GM23338 (cell line): ENCODE measurements at regions not wholly inside any gene's neighbourhood (a gene's known extent, or its start where the extent isn't known, plus 50 kb on each side); places are given as distances from the start of the nearest gene placed in this dataset.

Experiments
- ATAC-seq: fragments of 200-7000 bp; cut with Tn5 transposase; 3 replicates; pipeline ENCODE4 v1.9.1; 2020
- DNase-seq: peaks from one replicate; pipeline ENCODE4 v3.0.0-alpha.2; 2015; ENCODE audit warnings: low spot score
- H2AFZ ChIP-seq: fragments of 200-600 bp; sonication (generic); 2 replicates; pipeline ENCODE4 v1.8.0; 2016; ENCODE audit warnings: antibody characterized with exemption, mild to moderate bottlenecking, moderate library complexity
- H3F3A ChIP-seq: fragments of 200-600 bp; sonication (generic); replicated peaks from 2 replicates; pipeline ENCODE4 v1.8.0; 2017; ENCODE audit warnings: antibody characterized with exemption, mixed run types, low read depth
- H3K27ac ChIP-seq: fragments of 200-600 bp; sonication (generic); 2 replicates; pipeline ENCODE4 v1.6.1; 2016; ENCODE audit warnings: low read depth
- H3K27me3 ChIP-seq: fragments of 200-600 bp; sonication (generic); 2 replicates; pipeline ENCODE4 v1.8.0; 2016; ENCODE audit warnings: mild to moderate bottlenecking, mixed run types, moderate library complexity; ENCODE audit not compliant: insufficient read depth
- H3K36me3 ChIP-seq: fragments of 200-600 bp; sonication (generic); 2 replicates; pipeline ENCODE4 v1.8.0; 2016; ENCODE audit warnings: mild to moderate bottlenecking; ENCODE audit not compliant: insufficient read depth
- H3K4me1 ChIP-seq: fragments of 200-600 bp; sonication (generic); 2 replicates; pipeline ENCODE4 v1.8.0; 2016; ENCODE audit warnings: mild to moderate bottlenecking, moderate library complexity; ENCODE audit not compliant: insufficient read depth
- H3K4me2 ChIP-seq: fragments of 200-600 bp; sonication (generic); 2 replicates; pipeline ENCODE4 v1.7.1; 2017; ENCODE audit warnings: mixed run types
- H3K4me3 ChIP-seq: fragments of 200-600 bp; sonication (generic); 2 replicates; pipeline ENCODE4 v1.6.1; 2016; ENCODE audit warnings: mixed run types
- H3K79me2 ChIP-seq: fragments of 200-600 bp; sonication (generic); replicated peaks from 2 replicates; pipeline ENCODE4 v1.8.0; 2017; ENCODE audit warnings: mild to moderate bottlenecking; ENCODE audit not compliant: insufficient read depth
- H3K9me2 ChIP-seq: fragments of 200-600 bp; sonication (generic); 2 replicates; pipeline ENCODE4 v1.8.0; 2017; ENCODE audit not compliant: insufficient read depth
- H4K20me1 ChIP-seq: fragments of 200-600 bp; sonication (generic); replicated peaks from 2 replicates; pipeline ENCODE4 v1.8.0; 2017; ENCODE audit warnings: mild to moderate bottlenecking; ENCODE audit not compliant: insufficient read depth
- H3K27ac Mint-ChIP-seq: 2 replicates; pipeline ENCODE4 v1.8.0; 2020; ENCODE audit warnings: inconsistent platforms, mild to moderate bottlenecking, moderate library complexity, mixed read lengths
- H3K27me3 Mint-ChIP-seq: 3 replicates; pipeline ENCODE4 v1.8.0; 2022; ENCODE audit warnings: low read depth, mild to moderate bottlenecking, moderate library complexity, mixed read lengths, inconsistent platforms; ENCODE audit not compliant: insufficient read depth, poor library complexity
- H3K36me3 Mint-ChIP-seq: 3 replicates; pipeline ENCODE4 v1.8.0; 2021; ENCODE audit warnings: low read depth, mild to moderate bottlenecking, inconsistent platforms, moderate library complexity, mixed read lengths
- H3K4me1 Mint-ChIP-seq: 3 replicates; pipeline ENCODE4 v1.8.0; 2020; ENCODE audit warnings: mild to moderate bottlenecking, inconsistent platforms, mixed read lengths
- H3K4me3 Mint-ChIP-seq: 3 replicates; pipeline ENCODE4 v1.8.0; 2021; ENCODE audit warnings: moderate library complexity, mild to moderate bottlenecking, inconsistent platforms, mixed read lengths
- H3K9me3 Mint-ChIP-seq: 3 replicates; pipeline ENCODE4 v1.8.0; 2020; ENCODE audit warnings: moderate library complexity, mild to moderate bottlenecking, inconsistent platforms, mixed read lengths
- CREB1 ChIP-seq: fragments of 250-450 bp; sonication (Bioruptor Pico); IDR thresholded peaks from 2 replicates; pipeline ENCODE4 v1.5.0; 2020; ENCODE audit warnings: low read depth, mild to moderate bottlenecking, moderate library complexity
- EZH2 ChIP-seq: fragments of 200-600 bp; sonication (generic); IDR thresholded peaks from one replicate; pipeline ENCODE4 v1.8.0; 2017; ENCODE audit warnings: antibody characterized with exemption, mild to moderate bottlenecking, low read depth; ENCODE audit not compliant: unreplicated experiment
- EZH2phosphoT487 ChIP-seq: fragments of 200-600 bp; sonication (generic); IDR thresholded peaks from one replicate; pipeline ENCODE4 v1.8.1; 2018; ENCODE audit warnings: antibody characterized with exemption; ENCODE audit not compliant: unreplicated experiment
- JUNB ChIP-seq: IDR thresholded peaks from one replicate; pipeline ENCODE4 v1.6.1; 2016; ENCODE audit warnings: antibody characterized with exemption; ENCODE audit not compliant: unreplicated experiment
- NANOG ChIP-seq: IDR thresholded peaks from 2 replicates; pipeline ENCODE4 v1.6.1; 2016; ENCODE audit warnings: antibody characterized with exemption, borderline replicate concordance
- POLR2AphosphoS5 ChIP-seq: IDR thresholded peaks from 2 replicates; pipeline ENCODE4 v1.6.1; 2016; ENCODE audit warnings: antibody characterized with exemption, low read depth
- STAT1 ChIP-seq: IDR thresholded peaks from one replicate; pipeline ENCODE4 v1.6.1; 2016; ENCODE audit warnings: antibody characterized with exemption; ENCODE audit not compliant: unreplicated experiment
- ZNF114 ChIP-seq: fragments of 250-450 bp; sonication (Bioruptor Pico); IDR thresholded peaks from 2 replicates; pipeline ENCODE4 v1.5.0; 2020; ENCODE audit warnings: mild to moderate bottlenecking, moderate library complexity
- ZNF331 ChIP-seq: fragments of 250-450 bp; sonication (Bioruptor Pico); IDR thresholded peaks from 2 replicates; pipeline ENCODE4 v1.5.0; 2020; ENCODE audit warnings: low read depth, mild to moderate bottlenecking, moderate library complexity
- TF ChIP-seq, protein P1 (sequence below): IDR thresholded peaks from one replicate; pipeline ENCODE4 v1.6.1; 2018; ENCODE audit warnings: antibody characterized with exemption; ENCODE audit not compliant: unreplicated experiment
- TF ChIP-seq, protein P2 (sequence below): fragments of 250-450 bp; sonication (Bioruptor Pico); IDR thresholded peaks from 2 replicates; pipeline ENCODE4 v1.5.0; 2020; ENCODE audit warnings: mild to moderate bottlenecking, moderate library complexity
- TF ChIP-seq, protein P3 (sequence below), 2 experiments: fragments of 200-600 bp in 1 of 2; sonication (generic) in 1 of 2; conservative IDR thresholded peaks; 2 replicates each; pipeline versions ENCODE4 v1.5.1 to v1.6.1; 2016 to 2017; ENCODE audit warnings: antibody characterized with exemption in 2 of 2, low read depth in 2 of 2, mild to moderate bottlenecking in 2 of 2, moderate library complexity in 1 of 2
- TF ChIP-seq, protein P4 (sequence below): IDR thresholded peaks from 2 replicates; pipeline ENCODE4 v1.6.1; 2016; ENCODE audit warnings: antibody characterized with exemption

DNA sequence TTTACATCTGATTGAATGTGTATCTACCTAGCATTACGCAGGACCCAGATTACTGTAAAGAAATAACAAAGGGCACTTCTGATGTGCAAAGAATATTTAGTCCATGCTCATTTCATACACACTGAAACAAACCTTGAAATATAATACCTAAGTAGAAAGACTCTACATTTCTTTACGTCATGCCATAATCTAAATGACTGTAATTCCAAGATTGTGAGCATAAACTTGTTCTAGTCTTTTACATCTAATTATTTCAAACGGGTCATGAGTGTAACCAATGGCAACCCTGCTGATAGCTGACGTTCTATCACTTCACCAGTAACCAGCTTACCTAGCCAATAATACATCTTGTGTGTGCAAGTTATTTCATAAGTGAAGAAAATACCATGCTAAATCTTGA is 433.8 kb downstream of the PRKD1 start:
- Histone ChIP-seq H2AFZ (no peak overlapping the region), H3F3A (no peaks in the 10 kb centered on the region), H4K20me1 (no peaks in the 10 kb centered on the region), H3K9me2 (no peaks in the 10 kb centered on the region), H3K27ac (no peak overlapping the region), H3K36me3 (no peaks in the 10 kb centered on the region), H3K4me2 (no peak overlapping the region), H3K79me2 (no peaks in the 10 kb centered on the region), H3K4me3 (no peak overlapping the region), H3K27me3 (no peaks in the 10 kb centered on the region), H3K4me1 (no peaks in the 10 kb centered on the region)
- no peaks in the 10 kb centered on the region for H3K9me3 Mint-ChIP-seq
- TF ChIP-seq, protein P1, sequence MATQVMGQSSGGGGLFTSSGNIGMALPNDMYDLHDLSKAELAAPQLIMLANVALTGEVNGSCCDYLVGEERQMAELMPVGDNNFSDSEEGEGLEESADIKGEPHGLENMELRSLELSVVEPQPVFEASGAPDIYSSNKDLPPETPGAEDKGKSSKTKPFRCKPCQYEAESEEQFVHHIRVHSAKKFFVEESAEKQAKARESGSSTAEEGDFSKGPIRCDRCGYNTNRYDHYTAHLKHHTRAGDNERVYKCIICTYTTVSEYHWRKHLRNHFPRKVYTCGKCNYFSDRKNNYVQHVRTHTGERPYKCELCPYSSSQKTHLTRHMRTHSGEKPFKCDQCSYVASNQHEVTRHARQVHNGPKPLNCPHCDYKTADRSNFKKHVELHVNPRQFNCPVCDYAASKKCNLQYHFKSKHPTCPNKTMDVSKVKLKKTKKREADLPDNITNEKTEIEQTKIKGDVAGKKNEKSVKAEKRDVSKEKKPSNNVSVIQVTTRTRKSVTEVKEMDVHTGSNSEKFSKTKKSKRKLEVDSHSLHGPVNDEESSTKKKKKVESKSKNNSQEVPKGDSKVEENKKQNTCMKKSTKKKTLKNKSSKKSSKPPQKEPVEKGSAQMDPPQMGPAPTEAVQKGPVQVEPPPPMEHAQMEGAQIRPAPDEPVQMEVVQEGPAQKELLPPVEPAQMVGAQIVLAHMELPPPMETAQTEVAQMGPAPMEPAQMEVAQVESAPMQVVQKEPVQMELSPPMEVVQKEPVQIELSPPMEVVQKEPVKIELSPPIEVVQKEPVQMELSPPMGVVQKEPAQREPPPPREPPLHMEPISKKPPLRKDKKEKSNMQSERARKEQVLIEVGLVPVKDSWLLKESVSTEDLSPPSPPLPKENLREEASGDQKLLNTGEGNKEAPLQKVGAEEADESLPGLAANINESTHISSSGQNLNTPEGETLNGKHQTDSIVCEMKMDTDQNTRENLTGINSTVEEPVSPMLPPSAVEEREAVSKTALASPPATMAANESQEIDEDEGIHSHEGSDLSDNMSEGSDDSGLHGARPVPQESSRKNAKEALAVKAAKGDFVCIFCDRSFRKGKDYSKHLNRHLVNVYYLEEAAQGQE, result no peak
- no peak for TF ChIP-seq EZH2phosphoT487
- TF ChIP-seq CREB1 (CRISPR knock-in tag), result no peak
- no peak for TF ChIP-seq ZNF114
- TF ChIP-seq, protein P2, sequence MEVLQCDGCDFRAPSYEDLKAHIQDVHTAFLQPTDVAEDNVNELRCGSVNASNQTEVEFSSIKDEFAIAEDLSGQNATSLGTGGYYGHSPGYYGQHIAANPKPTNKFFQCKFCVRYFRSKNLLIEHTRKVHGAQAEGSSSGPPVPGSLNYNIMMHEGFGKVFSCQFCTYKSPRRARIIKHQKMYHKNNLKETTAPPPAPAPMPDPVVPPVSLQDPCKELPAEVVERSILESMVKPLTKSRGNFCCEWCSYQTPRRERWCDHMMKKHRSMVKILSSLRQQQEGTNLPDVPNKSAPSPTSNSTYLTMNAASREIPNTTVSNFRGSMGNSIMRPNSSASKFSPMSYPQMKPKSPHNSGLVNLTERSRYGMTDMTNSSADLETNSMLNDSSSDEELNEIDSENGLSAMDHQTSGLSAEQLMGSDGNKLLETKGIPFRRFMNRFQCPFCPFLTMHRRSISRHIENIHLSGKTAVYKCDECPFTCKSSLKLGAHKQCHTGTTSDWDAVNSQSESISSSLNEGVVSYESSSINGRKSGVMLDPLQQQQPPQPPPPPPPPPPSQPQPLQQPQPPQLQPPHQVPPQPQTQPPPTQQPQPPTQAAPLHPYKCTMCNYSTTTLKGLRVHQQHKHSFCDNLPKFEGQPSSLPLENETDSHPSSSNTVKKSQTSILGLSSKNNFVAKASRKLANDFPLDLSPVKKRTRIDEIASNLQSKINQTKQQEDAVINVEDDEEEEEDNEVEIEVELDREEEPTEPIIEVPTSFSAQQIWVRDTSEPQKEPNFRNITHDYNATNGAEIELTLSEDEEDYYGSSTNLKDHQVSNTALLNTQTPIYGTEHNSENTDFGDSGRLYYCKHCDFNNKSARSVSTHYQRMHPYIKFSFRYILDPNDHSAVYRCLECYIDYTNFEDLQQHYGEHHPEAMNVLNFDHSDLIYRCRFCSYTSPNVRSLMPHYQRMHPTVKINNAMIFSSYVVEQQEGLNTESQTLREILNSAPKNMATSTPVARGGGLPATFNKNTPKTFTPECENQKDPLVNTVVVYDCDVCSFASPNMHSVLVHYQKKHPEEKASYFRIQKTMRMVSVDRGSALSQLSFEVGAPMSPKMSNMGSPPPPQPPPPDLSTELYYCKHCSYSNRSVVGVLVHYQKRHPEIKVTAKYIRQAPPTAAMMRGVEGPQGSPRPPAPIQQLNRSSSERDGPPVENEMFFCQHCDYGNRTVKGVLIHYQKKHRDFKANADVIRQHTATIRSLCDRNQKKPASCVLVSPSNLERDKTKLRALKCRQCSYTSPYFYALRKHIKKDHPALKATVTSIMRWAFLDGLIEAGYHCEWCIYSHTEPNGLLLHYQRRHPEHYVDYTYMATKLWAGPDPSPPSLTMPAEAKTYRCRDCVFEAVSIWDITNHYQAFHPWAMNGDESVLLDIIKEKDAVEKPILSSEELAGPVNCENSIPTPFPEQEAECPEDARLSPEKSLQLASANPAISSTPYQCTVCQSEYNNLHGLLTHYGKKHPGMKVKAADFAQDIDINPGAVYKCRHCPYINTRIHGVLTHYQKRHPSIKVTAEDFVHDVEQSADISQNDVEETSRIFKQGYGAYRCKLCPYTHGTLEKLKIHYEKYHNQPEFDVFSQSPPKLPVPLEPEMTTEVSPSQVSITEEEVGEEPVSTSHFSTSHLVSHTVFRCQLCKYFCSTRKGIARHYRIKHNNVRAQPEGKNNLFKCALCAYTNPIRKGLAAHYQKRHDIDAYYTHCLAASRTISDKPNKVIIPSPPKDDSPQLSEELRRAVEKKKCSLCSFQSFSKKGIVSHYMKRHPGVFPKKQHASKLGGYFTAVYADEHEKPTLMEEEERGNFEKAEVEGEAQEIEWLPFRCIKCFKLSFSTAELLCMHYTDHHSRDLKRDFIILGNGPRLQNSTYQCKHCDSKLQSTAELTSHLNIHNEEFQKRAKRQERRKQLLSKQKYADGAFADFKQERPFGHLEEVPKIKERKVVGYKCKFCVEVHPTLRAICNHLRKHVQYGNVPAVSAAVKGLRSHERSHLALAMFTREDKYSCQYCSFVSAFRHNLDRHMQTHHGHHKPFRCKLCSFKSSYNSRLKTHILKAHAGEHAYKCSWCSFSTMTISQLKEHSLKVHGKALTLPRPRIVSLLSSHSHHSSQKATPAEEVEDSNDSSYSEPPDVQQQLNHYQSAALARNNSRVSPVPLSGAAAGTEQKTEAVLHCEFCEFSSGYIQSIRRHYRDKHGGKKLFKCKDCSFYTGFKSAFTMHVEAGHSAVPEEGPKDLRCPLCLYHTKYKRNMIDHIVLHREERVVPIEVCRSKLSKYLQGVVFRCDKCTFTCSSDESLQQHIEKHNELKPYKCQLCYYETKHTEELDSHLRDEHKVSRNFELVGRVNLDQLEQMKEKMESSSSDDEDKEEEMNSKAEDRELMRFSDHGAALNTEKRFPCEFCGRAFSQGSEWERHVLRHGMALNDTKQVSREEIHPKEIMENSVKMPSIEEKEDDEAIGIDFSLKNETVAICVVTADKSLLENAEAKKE (CRISPR knock-in tag), result no peak
- TF ChIP-seq, protein P3, sequence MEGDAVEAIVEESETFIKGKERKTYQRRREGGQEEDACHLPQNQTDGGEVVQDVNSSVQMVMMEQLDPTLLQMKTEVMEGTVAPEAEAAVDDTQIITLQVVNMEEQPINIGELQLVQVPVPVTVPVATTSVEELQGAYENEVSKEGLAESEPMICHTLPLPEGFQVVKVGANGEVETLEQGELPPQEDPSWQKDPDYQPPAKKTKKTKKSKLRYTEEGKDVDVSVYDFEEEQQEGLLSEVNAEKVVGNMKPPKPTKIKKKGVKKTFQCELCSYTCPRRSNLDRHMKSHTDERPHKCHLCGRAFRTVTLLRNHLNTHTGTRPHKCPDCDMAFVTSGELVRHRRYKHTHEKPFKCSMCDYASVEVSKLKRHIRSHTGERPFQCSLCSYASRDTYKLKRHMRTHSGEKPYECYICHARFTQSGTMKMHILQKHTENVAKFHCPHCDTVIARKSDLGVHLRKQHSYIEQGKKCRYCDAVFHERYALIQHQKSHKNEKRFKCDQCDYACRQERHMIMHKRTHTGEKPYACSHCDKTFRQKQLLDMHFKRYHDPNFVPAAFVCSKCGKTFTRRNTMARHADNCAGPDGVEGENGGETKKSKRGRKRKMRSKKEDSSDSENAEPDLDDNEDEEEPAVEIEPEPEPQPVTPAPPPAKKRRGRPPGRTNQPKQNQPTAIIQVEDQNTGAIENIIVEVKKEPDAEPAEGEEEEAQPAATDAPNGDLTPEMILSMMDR (conservative IDR thresholded peaks at IDR 0.05; ENCODE audit: low read depth in 2 of 2), result no peak
- TF ChIP-seq NANOG, result no peak
- no peak for TF ChIP-seq POLR2AphosphoS5
- TF ChIP-seq, protein P4, sequence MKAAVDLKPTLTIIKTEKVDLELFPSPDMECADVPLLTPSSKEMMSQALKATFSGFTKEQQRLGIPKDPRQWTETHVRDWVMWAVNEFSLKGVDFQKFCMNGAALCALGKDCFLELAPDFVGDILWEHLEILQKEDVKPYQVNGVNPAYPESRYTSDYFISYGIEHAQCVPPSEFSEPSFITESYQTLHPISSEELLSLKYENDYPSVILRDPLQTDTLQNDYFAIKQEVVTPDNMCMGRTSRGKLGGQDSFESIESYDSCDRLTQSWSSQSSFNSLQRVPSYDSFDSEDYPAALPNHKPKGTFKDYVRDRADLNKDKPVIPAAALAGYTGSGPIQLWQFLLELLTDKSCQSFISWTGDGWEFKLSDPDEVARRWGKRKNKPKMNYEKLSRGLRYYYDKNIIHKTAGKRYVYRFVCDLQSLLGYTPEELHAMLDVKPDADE, result no peak
- TF ChIP-seq EZH2, result no peak
- TF ChIP-seq ZNF331, result no peak
- TF ChIP-seq JUNB, result no peak
- TF ChIP-seq STAT1, result no peak
- no peaks in the 10 kb centered on the region for H3K36me3 Mint-ChIP-seq
- ATAC-seq (no peak), DNase-seq (no peak)
- H3K4me1 Mint-ChIP-seq, result no peaks in the 10 kb centered on the region
- H3K27me3 Mint-ChIP-seq, result no peaks in the 10 kb centered on the region
- no peak overlapping the region for H3K27ac Mint-ChIP-seq
- H3K4me3 Mint-ChIP-seq, result no peak overlapping the region
